ENCODE measurements at regions not wholly inside any gene's neighbourhood (a gene's known extent, or its start where the extent isn't known, plus 50 kb on each side); places are given as distances from the start of the nearest gene placed in this dataset.

DNA sequence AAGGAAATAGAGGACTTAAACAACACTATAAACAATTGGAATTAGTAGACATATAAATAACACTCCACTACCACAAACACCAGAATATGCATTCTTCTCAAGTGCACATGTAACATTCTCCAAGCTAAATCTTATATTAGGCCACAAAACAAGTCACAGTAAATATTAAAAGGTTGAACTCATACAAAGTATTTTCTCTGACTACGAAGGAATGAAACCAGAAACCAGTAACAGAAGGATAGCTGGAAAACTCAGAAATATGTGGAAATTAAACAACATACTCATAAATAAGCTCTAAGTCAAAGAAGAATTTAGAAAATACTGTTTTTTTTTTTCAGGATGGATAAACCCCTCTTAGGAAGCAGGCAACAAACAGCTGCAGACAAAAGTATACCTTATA is 77.4 kb upstream of the IGFBP3 start:
- TF ChIP-seq POLR2AphosphoS5 (IDR thresholded peaks at IDR 0.05; ENCODE audit: borderline replicate concordance, low read depth, low read length) (no peak), EZH2 (IDR thresholded peaks at IDR 0.05) (no peak)

All from SK-N-MC (cell line).